Progenitor cell of endocrine pancreas (in vitro differentiated cells): ENCODE measurements at regions not wholly inside any gene's neighbourhood (a gene's known extent, or its start where the extent isn't known, plus 50 kb on each side); places are given as distances from the start of the nearest gene placed in this dataset.

ENCODE experiments used
- DNase-seq: peaks from one replicate; pipeline ENCODE4 v3.0.0; 2021; ENCODE audit warnings: low spot score; ENCODE audit not compliant: unreplicated experiment
- H3K27ac Mint-ChIP-seq: 2 replicates; pipeline ENCODE4 v1.8.0; 2021; ENCODE audit warnings: mild to moderate bottlenecking, moderate library complexity, mixed read lengths
- H3K27me3 Mint-ChIP-seq: 2 replicates; pipeline ENCODE4 v1.8.0; 2021; ENCODE audit warnings: mixed read lengths
- H3K36me3 Mint-ChIP-seq: 2 replicates; pipeline ENCODE4 v1.8.0; 2022; ENCODE audit warnings: mixed read lengths; ENCODE audit not compliant: insufficient read depth
- H3K4me1 Mint-ChIP-seq: 2 replicates; pipeline ENCODE4 v1.8.0; 2021; ENCODE audit warnings: low read depth, mixed read lengths
- H3K4me3 Mint-ChIP-seq: 2 replicates; pipeline ENCODE4 v1.8.0; 2021; ENCODE audit warnings: low read depth, mild to moderate bottlenecking, moderate library complexity, mixed read lengths
- H3K9me3 Mint-ChIP-seq: 2 replicates; pipeline ENCODE4 v1.8.0; 2021; ENCODE audit warnings: low read depth, mixed read lengths
- TF ChIP-seq, protein P1 (sequence below): fragments of 200-600 bp; sonication (generic); IDR thresholded peaks from one replicate; pipeline ENCODE4 v1.5.0; 2021; ENCODE audit warnings: antibody characterized with exemption, mild to moderate bottlenecking; ENCODE audit not compliant: unreplicated experiment

- Mint-ChIP-seq H3K27me3 (peaks cover 20% of the 10 kb centered on the region), H3K4me3 (no peak overlapping the region), H3K4me1 (no peaks in the 10 kb centered on the region), H3K9me3 (no peaks in the 10 kb centered on the region), H3K27ac (no peak overlapping the region), H3K36me3 (no peaks in the 10 kb centered on the region)
- no peak for DNase-seq
- TF ChIP-seq, protein P1, sequence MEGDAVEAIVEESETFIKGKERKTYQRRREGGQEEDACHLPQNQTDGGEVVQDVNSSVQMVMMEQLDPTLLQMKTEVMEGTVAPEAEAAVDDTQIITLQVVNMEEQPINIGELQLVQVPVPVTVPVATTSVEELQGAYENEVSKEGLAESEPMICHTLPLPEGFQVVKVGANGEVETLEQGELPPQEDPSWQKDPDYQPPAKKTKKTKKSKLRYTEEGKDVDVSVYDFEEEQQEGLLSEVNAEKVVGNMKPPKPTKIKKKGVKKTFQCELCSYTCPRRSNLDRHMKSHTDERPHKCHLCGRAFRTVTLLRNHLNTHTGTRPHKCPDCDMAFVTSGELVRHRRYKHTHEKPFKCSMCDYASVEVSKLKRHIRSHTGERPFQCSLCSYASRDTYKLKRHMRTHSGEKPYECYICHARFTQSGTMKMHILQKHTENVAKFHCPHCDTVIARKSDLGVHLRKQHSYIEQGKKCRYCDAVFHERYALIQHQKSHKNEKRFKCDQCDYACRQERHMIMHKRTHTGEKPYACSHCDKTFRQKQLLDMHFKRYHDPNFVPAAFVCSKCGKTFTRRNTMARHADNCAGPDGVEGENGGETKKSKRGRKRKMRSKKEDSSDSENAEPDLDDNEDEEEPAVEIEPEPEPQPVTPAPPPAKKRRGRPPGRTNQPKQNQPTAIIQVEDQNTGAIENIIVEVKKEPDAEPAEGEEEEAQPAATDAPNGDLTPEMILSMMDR: no peak
Measured at GRCh38 chr13:97621631-97622030, 187.7 kb downstream of the RAP2A start.

DNA sequence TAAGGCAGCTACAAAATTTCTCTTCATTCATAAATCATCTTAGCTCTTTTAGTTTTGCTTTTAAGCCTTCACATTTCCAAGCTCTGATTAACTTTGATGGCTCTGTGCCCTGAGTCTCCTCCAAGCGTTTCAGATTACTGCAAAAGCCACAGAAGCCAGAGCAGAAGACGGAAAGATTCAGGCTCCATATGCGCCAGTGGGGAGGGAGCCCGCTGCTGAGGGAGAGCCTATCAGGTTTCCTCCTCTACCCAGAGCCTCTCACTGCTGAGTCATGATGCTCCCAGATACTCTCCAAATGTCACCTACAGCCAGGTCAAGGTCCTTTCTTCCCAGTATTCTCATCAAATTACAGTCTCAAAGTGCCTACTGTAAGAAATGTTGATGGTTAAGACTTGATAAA is 193.6 kb downstream of the RAP2A start:
- H3K27ac Mint-ChIP-seq: no peak overlapping the region
- DNase-seq: no peak
- no peaks in the 10 kb centered on the region for H3K36me3 Mint-ChIP-seq
- H3K4me1 Mint-ChIP-seq: peaks cover 10% of the 10 kb centered on the region
- peaks cover 6% of the 10 kb centered on the region for H3K27me3 Mint-ChIP-seq
- TF ChIP-seq, protein P1: no peak
- no peak overlapping the region for H3K4me3 Mint-ChIP-seq
- peaks cover 3% of the 10 kb centered on the region for H3K9me3 Mint-ChIP-seq

DNA sequence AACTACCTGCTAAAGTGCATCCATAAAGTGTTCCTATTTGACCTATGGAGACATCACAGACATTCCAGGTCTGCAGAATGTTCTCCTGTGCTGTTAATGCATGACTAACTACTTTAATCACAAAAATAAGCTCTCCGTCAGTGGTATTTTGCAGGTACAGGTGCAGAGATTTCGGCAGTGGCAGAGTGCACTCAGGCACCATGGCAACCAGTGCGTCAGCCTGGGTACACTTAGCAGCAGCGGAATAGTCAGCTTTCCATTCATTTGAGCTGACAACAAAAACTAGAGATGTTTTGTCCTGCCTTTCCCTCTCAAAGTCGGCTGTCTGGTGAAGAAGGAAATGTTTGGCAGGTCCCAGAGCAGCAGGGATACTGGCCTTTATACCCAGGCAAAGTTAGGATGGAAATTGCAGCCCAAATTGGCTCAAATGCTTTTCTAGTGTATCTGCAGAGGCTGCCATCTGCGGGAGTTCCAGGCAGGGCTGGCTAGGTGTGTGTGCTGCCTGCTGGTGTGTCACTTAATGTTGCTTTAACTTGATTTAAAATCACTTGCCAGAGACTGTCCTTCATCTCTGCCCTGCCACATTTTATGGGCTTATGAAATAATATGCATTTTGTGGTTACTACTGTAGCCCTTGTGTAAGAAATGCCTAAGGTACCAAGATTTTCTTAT is 195.8 kb downstream of the RAP2A start:
- Mint-ChIP-seq H3K9me3 (peaks cover 6% of the 10 kb centered on the region), H3K27me3 (peaks cover 3% of the 10 kb centered on the region), H3K4me3 (no peak overlapping the region), H3K27ac (no peak overlapping the region), H3K4me1 (peaks cover 10% of the 10 kb centered on the region), H3K36me3 (no peaks in the 10 kb centered on the region)
- no peak for DNase-seq
- TF ChIP-seq, protein P1: no peak

DNA sequence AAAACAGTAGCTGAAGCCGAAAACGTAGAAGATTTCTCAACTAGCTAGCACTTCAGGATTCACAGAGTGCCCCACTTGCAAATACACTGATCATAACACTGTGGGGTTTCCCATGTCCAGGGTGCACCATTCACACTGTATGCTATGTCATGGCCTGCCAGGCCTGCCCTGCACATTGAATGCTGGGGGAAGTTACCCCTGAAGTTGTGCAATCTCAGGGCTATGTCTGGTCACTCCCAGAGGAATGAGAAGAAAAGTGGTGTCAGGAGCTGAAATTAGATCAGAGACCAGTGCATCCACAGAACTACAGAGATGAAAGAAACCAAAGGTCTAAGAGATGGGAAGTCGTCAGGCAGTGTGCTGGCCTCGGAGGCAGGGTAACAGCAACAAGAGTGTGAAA is 196.8 kb downstream of the RAP2A start:
- Mint-ChIP-seq H3K9me3 (peaks cover 6% of the 10 kb centered on the region), H3K27me3 (no peaks in the 10 kb centered on the region), H3K4me3 (no peak overlapping the region), H3K36me3 (no peaks in the 10 kb centered on the region), H3K27ac (no peak overlapping the region), H3K4me1 (peaks cover 10% of the 10 kb centered on the region)
- TF ChIP-seq, protein P1: no peak
- no peak for DNase-seq

DNA sequence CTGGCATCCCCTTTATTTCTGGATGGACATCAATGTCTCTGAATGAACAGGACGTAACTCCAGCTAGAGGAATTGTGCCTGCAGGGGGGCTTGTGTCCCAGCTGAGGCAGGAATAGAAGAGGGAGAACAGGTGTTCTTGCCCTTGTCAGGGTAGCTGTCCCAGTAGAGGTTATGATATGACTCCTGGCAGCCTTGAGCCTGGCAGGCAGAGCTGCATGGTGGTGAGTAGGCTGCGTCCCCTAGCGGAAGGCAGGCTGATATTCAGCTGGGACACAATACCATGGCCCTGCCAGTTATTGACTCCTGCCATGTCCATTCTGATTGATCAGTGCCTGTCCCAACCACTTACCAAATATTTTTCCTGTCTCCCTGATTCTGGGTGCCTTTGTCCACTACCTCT is 197.2 kb downstream of the RAP2A start:
- peaks cover under 1% of the 10 kb centered on the region for H3K27me3 Mint-ChIP-seq
- peaks cover 6% of the 10 kb centered on the region for H3K9me3 Mint-ChIP-seq
- DNase-seq: no peak
- H3K36me3 Mint-ChIP-seq: no peaks in the 10 kb centered on the region
- no peak overlapping the region for H3K27ac Mint-ChIP-seq
- peaks cover 10% of the 10 kb centered on the region for H3K4me1 Mint-ChIP-seq
- TF ChIP-seq, protein P1: no peak
- H3K4me3 Mint-ChIP-seq: no peak overlapping the region
